GM06990 (cell line): ENCODE measurements at regions not wholly inside any gene's neighbourhood (a gene's known extent, or its start where the extent isn't known, plus 50 kb on each side); places are given as distances from the start of the nearest gene placed in this dataset.
"Not testable (repeated sequence)": the region's sequence is repeated elsewhere in the genome, so short reads cannot be mapped to it uniquely, and the experiment has no call there.

Experiments used
- DNase-seq: peaks from one replicate; pipeline ENCODE4 v3.0.0-alpha.2; 2011; ENCODE audit not compliant: insufficient read length; ENCODE audit errors: extremely low read depth
- H3K27me3 ChIP-seq: replicated peaks from 2 replicates; pipeline ENCODE4 v1.6.0; 2011; ENCODE audit warnings: low read length; ENCODE audit not compliant: control insufficient read depth, insufficient read depth
- H3K36me3 ChIP-seq: 2 replicates; pipeline ENCODE4 v1.5.1; 2011; ENCODE audit warnings: low read length; ENCODE audit not compliant: control insufficient read depth, insufficient read depth
- H3K4me3 ChIP-seq: replicated peaks from 2 replicates; pipeline ENCODE4 v1.5.1; 2011; ENCODE audit warnings: low read depth, mild to moderate bottlenecking, control low read depth, low read length
- TF ChIP-seq, protein P1 (sequence below): IDR thresholded peaks from 2 replicates; pipeline ENCODE4 v1.5.1; 2011; ENCODE audit warnings: low read length, control low read depth, mild to moderate bottlenecking, inconsistent platforms; ENCODE audit not compliant: insufficient read depth, poor library complexity, severe bottlenecking

DNA sequence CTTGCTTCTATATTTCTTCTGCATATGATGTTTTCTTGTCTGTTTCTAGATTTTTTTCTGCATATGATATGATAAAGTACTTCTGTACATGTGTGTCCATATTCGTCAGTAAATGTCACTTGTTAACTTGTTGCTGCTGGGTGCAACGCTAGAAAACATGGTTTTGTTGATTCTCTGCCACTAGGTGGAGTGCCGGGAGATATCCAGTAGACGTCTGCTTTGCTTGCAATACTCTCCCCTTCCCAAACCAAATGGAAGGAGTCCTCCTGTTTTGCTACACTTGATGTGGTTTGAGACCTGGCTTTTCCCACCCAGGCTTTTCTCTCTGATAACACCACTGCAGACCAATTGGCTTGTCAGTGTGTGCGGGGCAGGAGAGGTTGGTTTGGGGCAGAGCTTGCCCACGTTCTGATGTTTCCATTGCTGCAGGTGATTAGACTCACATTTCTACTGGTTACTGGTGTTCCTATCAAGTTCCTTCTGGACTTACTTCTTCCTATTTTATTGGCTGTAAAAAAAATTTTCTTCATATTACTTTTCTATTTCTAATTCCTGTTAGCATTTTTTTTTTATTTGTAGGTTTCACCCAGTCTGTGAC is 900.0 kb upstream of the CDH10 start:
- no peak for DNase-seq

DNA sequence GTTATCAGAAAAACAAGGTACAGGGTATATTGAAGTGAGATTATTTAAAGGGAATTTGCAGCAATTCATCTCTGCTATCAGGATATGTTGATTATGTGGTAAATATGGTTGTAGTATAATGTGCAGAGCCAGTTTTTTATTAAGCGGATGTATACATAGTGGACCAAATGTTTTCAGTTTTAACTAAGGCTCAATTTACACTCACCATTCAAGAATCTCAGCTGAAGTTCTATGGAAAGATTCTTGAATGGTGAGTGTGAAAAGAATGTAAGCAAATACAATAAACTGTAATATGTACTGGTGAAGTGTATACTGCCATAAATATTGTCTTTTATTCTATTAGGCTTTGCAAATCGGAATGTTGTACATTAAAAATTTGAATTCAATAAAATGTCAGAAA is 895.9 kb upstream of the CDH10 start:
- TF ChIP-seq, protein P1, sequence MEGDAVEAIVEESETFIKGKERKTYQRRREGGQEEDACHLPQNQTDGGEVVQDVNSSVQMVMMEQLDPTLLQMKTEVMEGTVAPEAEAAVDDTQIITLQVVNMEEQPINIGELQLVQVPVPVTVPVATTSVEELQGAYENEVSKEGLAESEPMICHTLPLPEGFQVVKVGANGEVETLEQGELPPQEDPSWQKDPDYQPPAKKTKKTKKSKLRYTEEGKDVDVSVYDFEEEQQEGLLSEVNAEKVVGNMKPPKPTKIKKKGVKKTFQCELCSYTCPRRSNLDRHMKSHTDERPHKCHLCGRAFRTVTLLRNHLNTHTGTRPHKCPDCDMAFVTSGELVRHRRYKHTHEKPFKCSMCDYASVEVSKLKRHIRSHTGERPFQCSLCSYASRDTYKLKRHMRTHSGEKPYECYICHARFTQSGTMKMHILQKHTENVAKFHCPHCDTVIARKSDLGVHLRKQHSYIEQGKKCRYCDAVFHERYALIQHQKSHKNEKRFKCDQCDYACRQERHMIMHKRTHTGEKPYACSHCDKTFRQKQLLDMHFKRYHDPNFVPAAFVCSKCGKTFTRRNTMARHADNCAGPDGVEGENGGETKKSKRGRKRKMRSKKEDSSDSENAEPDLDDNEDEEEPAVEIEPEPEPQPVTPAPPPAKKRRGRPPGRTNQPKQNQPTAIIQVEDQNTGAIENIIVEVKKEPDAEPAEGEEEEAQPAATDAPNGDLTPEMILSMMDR: no peak

More for the DNA sequence above, 900.0 kb upstream of the CDH10 start:
- TF ChIP-seq, protein P1: peak; percentile 38
- no peaks in the 10 kb centered on the region for H3K27me3 ChIP-seq
- H3K4me3 ChIP-seq: no peak overlapping the region
- H3K36me3 ChIP-seq: no peaks in the 10 kb centered on the region

DNA sequence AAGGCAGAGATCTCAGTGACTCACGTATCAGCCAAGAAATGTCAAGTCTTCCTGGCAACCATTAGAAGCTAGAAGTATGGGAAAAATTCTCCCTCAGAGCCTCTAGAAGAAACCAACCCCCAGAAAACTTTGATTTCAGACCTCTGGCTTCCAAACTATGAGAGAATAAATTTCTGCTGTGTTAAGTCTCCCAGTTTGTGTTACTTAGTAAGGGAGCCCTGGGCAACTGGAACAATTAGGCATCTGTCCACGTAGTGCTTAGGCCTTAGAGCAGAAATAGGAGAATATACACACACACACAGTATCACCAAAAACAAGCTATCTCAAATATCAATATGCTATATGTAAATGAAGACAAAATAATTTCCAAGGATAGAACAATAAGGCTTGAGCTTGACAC is 894.8 kb upstream of the CDH10 start:
- DNase-seq: no peak
- Histone ChIP-seq H3K36me3 (no peaks in the 10 kb centered on the region), H3K4me3 (no peak overlapping the region), H3K27me3 (no peaks in the 10 kb centered on the region)
- TF ChIP-seq, protein P1: no peak

More for the DNA sequence above, 895.9 kb upstream of the CDH10 start:
- DNase-seq: no peak
- Histone ChIP-seq H3K36me3 (no peaks in the 10 kb centered on the region), H3K27me3 (no peaks in the 10 kb centered on the region), H3K4me3 (no peak overlapping the region)

DNA sequence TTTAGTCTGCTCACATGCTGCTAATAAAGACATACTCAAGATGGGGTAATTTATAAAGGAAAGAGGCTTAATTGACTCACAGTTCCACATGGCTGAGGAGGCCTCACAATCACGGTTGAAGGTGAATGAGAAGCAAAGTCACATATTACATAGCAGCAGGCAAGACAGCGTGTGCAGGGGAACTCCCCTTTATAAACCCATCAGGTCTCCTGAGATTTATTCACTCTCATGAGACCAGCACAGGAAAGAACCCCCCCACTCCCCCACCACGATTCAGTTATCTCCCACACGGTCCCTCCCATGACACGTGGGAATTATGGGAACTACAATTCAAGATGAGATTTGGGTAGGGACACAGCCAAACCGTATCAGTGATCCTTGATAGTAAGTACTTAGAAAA is 891.7 kb upstream of the CDH10 start:
- H3K4me3 ChIP-seq, H3K27me3 ChIP-seq, H3K36me3 ChIP-seq, DNase-seq: not testable (repeated sequence)

DNA sequence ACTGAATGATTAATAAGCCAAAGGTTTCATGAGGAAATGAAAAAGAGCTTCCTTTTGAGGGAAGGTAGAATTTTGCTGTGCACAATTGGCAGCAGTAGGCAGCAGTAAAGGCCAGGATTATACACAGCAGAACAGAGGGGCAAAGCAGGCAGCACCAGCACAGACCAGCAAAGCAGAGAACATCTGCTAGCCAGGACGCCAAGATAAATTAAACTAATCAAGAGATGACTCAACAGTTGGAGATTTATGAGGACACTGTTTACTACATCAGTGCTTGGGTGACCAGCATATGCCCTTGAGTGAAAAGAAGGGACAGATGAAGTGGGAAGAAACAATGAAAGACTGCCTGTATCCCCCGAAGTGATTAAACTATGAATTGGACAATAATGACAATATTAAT is 871.4 kb upstream of the CDH10 start:
- TF ChIP-seq, protein P1: no peak
- DNase-seq: no peak
- Histone ChIP-seq H3K36me3 (no peaks in the 10 kb centered on the region), H3K4me3 (no peak overlapping the region), H3K27me3 (no peaks in the 10 kb centered on the region)

DNA sequence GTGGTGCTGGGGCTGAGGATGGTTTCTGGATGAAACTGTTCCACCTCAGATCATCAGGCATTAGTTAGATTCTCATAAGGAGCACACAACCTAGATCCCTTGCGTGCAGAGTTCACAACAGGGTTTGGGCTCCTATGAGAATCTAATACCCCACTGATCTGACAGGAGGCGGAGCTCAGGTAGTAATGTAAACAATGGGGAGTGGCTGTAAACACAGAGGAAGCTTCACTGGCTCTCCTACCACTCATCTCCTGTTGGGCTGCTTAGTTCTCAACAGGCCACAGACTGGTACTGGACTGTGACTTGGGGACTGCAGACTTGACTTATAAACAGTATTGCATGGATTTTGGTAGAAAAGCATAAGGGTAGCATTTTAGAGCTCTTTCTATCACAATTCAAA is 870.7 kb upstream of the CDH10 start:
- TF ChIP-seq, protein P1: no peak
- Histone ChIP-seq H3K4me3 (no peak overlapping the region), H3K36me3 (no peaks in the 10 kb centered on the region), H3K27me3 (no peaks in the 10 kb centered on the region)
- DNase-seq: no peak

DNA sequence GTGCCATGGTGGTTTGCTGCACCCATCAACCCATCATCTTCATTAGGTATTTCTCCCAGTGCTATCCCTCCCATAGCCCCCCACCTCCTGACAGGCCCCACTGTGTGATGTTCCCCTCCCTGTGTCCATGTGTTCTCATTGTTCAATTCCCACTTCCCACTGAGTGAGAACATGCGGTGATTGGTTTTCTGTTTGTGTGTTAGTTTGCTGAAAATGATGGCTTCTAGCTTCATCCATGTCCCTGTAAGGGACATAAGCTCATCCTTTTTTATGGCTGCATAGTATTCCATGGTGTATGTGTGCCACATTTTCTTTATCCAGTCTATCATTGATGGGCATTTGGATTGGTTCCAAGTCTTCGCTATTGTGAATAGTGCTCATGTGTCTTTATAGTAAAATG is 865.9 kb upstream of the CDH10 start:
- not testable (repeated sequence) for DNase-seq, H3K27me3 ChIP-seq, H3K36me3 ChIP-seq, H3K4me3 ChIP-seq

DNA sequence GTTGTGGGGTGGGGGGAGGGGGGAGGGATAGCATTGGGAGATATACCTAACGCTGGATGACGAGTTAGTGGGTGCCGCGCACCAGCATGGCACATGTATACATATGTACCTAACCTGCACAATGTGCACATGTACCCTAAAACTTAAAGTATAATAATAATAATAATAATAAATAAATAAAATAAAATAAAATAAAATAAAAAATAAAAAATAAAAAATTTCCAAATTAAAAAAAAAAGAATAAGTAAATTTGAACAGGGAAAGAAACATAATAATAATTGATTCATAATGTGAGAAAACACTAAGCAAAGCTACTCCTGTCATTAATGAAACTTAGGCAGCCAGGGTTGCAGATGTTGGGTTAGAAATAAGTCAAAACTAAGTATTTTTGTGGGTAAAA is 863.2 kb upstream of the CDH10 start:
- H3K36me3 ChIP-seq, DNase-seq, H3K27me3 ChIP-seq, H3K4me3 ChIP-seq: not testable (repeated sequence)
